HG02610 (cell line): ENCODE measurements at regions not wholly inside any gene's neighbourhood (a gene's known extent, or its start where the extent isn't known, plus 50 kb on each side); places are given as distances from the start of the nearest gene placed in this dataset.
"Not testable (repeated sequence)": the region's sequence is repeated elsewhere in the genome, so short reads cannot be mapped to it uniquely, and the experiment has no call there.

ENCODE experiments used
- ATAC-seq: cut with Tn5 transposase; IDR thresholded peaks from one replicate; pipeline ENCODE4 v1.9.1; 2021; ENCODE audit warnings: mild to moderate bottlenecking, moderate library complexity; ENCODE audit not compliant: unreplicated experiment

DNA sequence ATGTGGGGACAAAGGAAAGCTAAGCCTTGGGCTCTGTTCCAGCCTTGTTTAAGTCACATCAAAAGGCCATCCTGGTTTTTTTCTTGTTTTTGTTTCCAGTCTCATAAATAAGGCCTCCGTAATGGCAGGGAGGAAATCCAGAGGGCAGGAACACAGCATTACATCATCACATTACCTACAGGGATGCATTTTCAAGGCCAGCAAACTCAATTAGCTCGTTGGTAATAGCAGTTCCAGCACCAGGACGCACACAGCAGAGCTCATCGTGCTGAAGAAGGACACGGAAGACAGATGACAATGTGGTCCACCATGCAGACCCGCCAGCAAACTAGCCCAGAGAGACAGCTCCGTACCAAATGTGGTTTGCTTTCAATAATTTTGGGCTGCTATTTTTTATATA, 1209.2 kb downstream of the TYW1 start:
- ATAC-seq = no peak

- ATAC-seq = no peak
Measured at GRCh38 chr7:68206946-68207485, 1210.4 kb downstream of the TYW1 start.

GRCh38 chr7:68207676-68208075, 1211.0 kb downstream of the TYW1 start:
- ATAC-seq = no peak

- ATAC-seq = no peak
Measured at GRCh38 chr7:68209486-68209885, 1212.9 kb downstream of the TYW1 start.

GRCh38 chr7:68213838-68214237, 1217.2 kb downstream of the TYW1 start:
- ATAC-seq = no peak

DNA sequence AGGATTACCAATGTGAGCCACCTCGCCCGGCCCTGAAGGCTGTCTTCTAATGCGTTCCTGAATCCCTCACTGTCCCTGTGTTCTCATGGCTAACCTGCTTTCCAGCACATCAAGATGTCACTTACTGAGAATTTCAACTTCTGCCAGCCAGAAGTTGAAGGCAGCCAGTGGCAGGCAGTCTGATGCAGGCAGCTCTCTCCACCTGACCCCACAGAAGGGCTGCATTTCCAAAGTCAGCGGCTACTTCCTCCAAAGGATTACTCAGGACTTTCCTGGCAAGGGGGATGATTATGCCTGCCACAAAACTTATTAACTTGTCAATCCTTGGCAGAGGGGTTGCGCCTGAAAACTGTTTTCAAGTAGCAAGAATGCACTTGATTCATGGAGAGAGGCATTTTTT, 1219.4 kb downstream of the TYW1 start:
- ATAC-seq = no peak

- no peak for ATAC-seq
Measured at GRCh38 chr7:68217426-68217825, 1220.8 kb downstream of the TYW1 start.

DNA sequence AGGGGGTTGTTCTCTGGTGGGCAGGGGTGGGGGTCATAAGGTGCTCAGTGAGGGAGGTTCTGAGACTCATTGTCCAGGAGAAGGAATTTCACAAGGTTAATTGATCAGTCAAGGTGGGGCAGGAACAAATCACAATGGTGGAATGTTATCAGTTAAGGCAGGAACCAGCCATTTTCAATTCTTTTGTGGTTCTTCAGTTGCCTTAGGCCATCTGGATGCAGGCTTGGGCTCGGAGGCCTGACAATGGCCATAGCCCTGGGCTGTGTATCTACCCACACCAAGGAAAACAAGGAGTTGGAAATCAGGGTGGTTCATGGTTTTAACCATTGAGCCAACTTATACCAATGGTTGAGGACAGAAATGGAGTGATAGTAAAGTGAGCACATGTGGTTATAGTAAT, 1221.8 kb downstream of the TYW1 start:
- no peak for ATAC-seq

- no peak for ATAC-seq
Measured at GRCh38 chr7:68222311-68222710, 1225.7 kb downstream of the TYW1 start.

- no peak for ATAC-seq
Measured at GRCh38 chr7:68224041-68224741, 1227.6 kb downstream of the TYW1 start.

- not testable (repeated sequence) for ATAC-seq
Measured at GRCh38 chr7:68231011-68231410, 1234.4 kb downstream of the TYW1 start.

DNA sequence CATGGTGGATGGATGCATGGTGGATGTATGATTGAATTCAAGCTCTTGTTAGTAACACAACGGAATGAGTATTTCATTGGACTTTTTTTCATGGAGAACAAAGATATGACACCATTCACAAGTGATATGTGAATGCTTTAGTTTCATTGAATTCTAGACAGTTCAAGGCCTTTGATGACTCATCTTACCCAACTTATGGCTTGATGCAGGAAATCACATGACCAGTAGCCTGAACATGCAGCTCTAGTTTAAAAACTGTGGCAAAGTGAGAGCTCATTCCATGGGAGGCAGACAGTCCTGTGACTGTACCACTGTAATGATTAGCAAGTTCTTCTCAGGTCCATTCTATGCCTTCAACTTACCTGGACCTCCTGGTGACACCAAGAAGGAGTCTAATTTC, 1239.3 kb downstream of the TYW1 start:
- ATAC-seq = no peak

- ATAC-seq = no peak
Measured at GRCh38 chr7:68238204-68238805, 1241.7 kb downstream of the TYW1 start.

DNA sequence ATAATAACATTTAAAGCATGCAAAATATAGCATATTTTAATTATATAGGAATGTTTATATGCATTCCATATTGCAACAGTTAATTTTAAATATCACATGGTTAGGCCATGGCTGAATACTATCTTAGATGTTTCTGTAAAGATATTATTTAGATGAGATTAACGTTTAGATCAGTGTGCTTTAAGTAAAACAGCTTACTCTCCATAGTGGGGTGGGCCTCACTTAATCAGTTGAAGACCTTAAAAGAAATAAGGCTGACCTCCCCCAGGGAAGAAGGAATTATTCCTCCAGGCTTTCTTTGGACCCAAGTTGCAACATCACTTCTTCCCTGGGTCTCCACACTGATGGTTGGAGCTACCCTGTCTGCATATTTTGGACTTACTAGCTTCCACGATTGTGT, 1246.5 kb downstream of the TYW1 start:
- no peak for ATAC-seq

DNA sequence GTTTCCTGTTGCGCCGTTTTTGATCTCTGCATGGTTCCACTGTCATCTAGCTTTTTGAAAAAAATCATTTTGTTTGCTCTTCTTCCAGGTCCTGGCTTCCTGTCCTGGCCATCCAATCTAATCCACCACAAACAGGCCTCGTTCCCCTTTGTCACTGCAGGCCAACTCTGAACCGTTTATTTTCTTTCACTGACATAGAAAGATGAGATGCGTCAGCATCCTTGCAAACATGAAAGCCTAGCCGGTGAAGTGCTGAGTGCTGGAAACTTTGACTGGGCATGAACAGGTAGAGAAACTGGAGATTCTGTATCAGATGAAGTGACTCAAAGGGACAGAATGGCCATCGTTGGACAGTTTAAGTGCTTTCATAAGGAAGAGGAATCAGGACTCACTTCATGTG, 1247.8 kb downstream of the TYW1 start:
- no peak for ATAC-seq

- ATAC-seq = no peak
Measured at GRCh38 chr7:68245688-68246087, 1249.1 kb downstream of the TYW1 start.

- ATAC-seq = no peak
Measured at GRCh38 chr7:68246189-68246633, 1249.6 kb downstream of the TYW1 start.

GRCh38 chr7:68247126-68247525, 1250.5 kb downstream of the TYW1 start:
- ATAC-seq = no peak

- ATAC-seq = no peak
Measured at GRCh38 chr7:68247571-68247970, 1250.9 kb downstream of the TYW1 start.

DNA sequence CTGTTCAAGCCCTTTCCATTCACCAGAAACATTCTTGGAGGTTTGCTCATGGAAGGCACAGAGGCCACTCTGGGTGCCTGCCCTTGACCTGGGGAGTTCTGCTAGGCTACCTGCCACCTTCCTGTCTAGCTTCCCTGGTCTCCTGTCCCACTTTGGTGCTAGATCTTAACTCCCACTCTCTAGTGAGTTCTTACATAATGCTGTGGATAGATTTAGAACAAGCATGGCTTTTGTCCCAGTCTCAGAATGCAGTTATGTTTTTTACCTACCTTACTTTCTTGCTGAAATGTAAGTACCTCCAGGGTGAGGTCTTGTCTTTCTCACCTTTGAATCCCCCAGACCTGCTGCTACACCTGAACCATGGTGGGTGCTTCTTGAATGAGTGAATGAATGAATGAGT, 1252.3 kb downstream of the TYW1 start:
- ATAC-seq = no peak

GRCh38 chr7:68249611-68250010, 1253.0 kb downstream of the TYW1 start:
- ATAC-seq = no peak

DNA sequence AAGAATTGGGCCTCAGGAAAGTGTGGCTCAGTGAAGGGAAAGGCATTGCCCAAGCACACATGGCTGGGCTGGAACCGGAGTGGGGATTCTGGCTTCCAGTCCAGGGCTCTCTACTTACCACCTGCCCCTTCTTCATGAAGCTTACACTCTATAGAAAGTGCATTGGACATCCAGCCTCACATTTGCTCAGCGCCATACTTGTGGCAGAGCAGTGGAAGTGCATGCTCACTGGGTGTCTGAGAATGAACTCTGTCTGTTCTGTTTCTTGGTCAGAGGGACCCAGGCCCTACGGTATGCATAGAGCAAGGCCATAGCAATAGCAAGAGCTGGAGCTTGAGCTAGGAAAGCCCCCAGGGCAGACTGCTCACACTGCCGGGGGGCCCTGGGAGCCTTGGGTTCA, 1253.5 kb downstream of the TYW1 start:
- no peak for ATAC-seq
